ENCODE measurements at regions not wholly inside any gene's neighbourhood (a gene's known extent, or its start where the extent isn't known, plus 50 kb on each side); places are given as distances from the start of the nearest gene placed in this dataset.

- TF ChIP-seq KLF5 (IDR thresholded peaks at IDR 0.05; ENCODE audit: partially characterized antibody) (no peak), CHD1 (IDR thresholded peaks at IDR 0.05; ENCODE audit: low read depth, low read length) (no peak)
Observed at GRCh38 chr1:221520250-221520649, 221.6 kb downstream of the DUSP10 start.
